Caco-2 (cell line): ENCODE measurements at regions not wholly inside any gene's neighbourhood (a gene's known extent, or its start where the extent isn't known, plus 50 kb on each side); places are given as distances from the start of the nearest gene placed in this dataset.

ENCODE experiments used
- BruUV-seq: library from RNA; stranded (reverse); fragments of 400-500 nt; replicated peaks from 2 replicates; lab custom pipeline; 2021; lab: Mats Ljungman, UMichigan
- CTCF ChIA-PET: fragments of 300-600 bp; sonication (Branson Sonifier 250); formaldehyde crosslinking; loops from one replicate; lab custom pipeline; 2022; ENCODE audit warnings: antibody characterized with exemption; lab: Charles Lee
- POLR2A ChIA-PET: fragments of 300-600 bp; sonication (Branson Sonifier 250); formaldehyde crosslinking; loops from one replicate; lab custom pipeline; 2022; ENCODE audit warnings: antibody characterized with exemption; lab: Charles Lee
- DNase-seq, 2 experiments: peaks; one replicate each; pipeline versions ENCODE4 v3.0.0 to v3.0.0-alpha.2; 2020 to 2022
- H3K27me3 ChIP-seq: replicated peaks from 2 replicates; pipeline ENCODE4 v1.6.0; 2011; ENCODE audit warnings: low read length; ENCODE audit not compliant: control insufficient read depth, insufficient read depth
- H3K36me3 ChIP-seq: 2 replicates; pipeline ENCODE4 v1.5.1; 2011; ENCODE audit warnings: low read length; ENCODE audit not compliant: control insufficient read depth, insufficient read depth
- H3K4me1 ChIP-seq: fragments of 250-450 bp; sonication (Bioruptor Pico); 2 replicates; pipeline ENCODE4 v1.5.1; 2020; ENCODE audit warnings: mild to moderate bottlenecking
- H3K4me3 ChIP-seq: 2 replicates; pipeline ENCODE4 v1.5.1; 2011; ENCODE audit warnings: low read depth, mild to moderate bottlenecking, control low read depth, low read length
- H3K9me3 ChIP-seq: fragments of 250-450 bp; sonication (Bioruptor Pico); 2 replicates; pipeline ENCODE4 v1.5.1; 2020; ENCODE audit warnings: mild to moderate bottlenecking, moderate library complexity
- H3K27ac Mint-ChIP-seq: one replicate; pipeline ENCODE4 v1.8.0; 2022; ENCODE audit warnings: mixed read lengths; ENCODE audit not compliant: unreplicated experiment
- H3K27me3 Mint-ChIP-seq: one replicate; pipeline ENCODE4 v1.8.0; 2022; ENCODE audit warnings: mixed read lengths; ENCODE audit not compliant: insufficient read depth, unreplicated experiment
- H3K36me3 Mint-ChIP-seq: one replicate; pipeline ENCODE4 v1.8.0; 2022; ENCODE audit warnings: mild to moderate bottlenecking, mixed read lengths; ENCODE audit not compliant: insufficient read depth, unreplicated experiment
- H3K4me1 Mint-ChIP-seq: one replicate; pipeline ENCODE4 v1.8.0; 2022; ENCODE audit warnings: low read depth, mixed read lengths; ENCODE audit not compliant: unreplicated experiment
- H3K4me3 Mint-ChIP-seq: one replicate; pipeline ENCODE4 v1.8.0; 2022; ENCODE audit warnings: mild to moderate bottlenecking, moderate library complexity, mixed read lengths; ENCODE audit not compliant: unreplicated experiment
- H3K9me3 Mint-ChIP-seq: one replicate; pipeline ENCODE4 v1.8.0; 2022; ENCODE audit warnings: mixed read lengths; ENCODE audit not compliant: unreplicated experiment
- CTCF ChIP-seq, 2 experiments: fragments of 200-600 bp in 1 of 2; IDR thresholded peaks; 1 replicate in 1 of 2; 2 replicates in 1 of 2; pipeline versions ENCODE4 v1.5.1 to v1.8.0; 2011 to 2022; ENCODE audit warnings: antibody characterized with exemption in 1 of 2, control low read depth in 1 of 2, inconsistent platforms in 1 of 2, low read depth in 1 of 2, low read length in 1 of 2, mild to moderate bottlenecking in 1 of 2, moderate library complexity in 1 of 2; ENCODE audit not compliant: insufficient read depth in 1 of 2, severe bottlenecking in 1 of 2, unreplicated experiment in 1 of 2
- intact Hi-C: fragments of 100-400 bp; cut with micrococcal nuclease; formaldehyde crosslinking; loops from one replicate; pipeline ENCODE4 v1.10.0; 2022; ENCODE audit not compliant: unreplicated experiment

- Mint-ChIP-seq H3K9me3 (peaks cover 1% of the 10 kb centered on the region), H3K27me3 (peaks cover 4% of the 10 kb centered on the region), H3K4me3 (no peak overlapping the region), H3K4me1 (no peaks in the 10 kb centered on the region), H3K27ac (no peak overlapping the region), H3K36me3 (no peaks in the 10 kb centered on the region)
- Histone ChIP-seq H3K36me3 (no peaks in the 10 kb centered on the region), H3K9me3 (peaks cover 4% of the 10 kb centered on the region), H3K4me3 (no peak overlapping the region), H3K4me1 (no peaks in the 10 kb centered on the region), H3K27me3 (no peaks in the 10 kb centered on the region)
- intact Hi-C loops, result no loop called here
- POLR2A ChIA-PET, result no interaction called here
- BruUV-seq, result no TSS peak
- CTCF ChIA-PET, result no interaction called here
- no peak for DNase-seq
- no peak for TF ChIP-seq CTCF (IDR thresholded peaks at IDR 0.05; ENCODE audit: insufficient read depth in 1 of 2, low read depth in 1 of 2, low read length in 1 of 2, severe bottlenecking in 1 of 2, unreplicated experiment in 1 of 2)
Measured at GRCh38 chr6:135655055-135655454, 157.5 kb upstream of the AHI1 start.

- DNase-seq, result no peak
- Histone ChIP-seq H3K4me1 (no peaks in the 10 kb centered on the region), H3K36me3 (no peaks in the 10 kb centered on the region), H3K4me3 (no peak overlapping the region), H3K9me3 (peaks cover 4% of the 10 kb centered on the region), H3K27me3 (no peaks in the 10 kb centered on the region)
- intact Hi-C loops, result no loop called here
- ChIA-PET CTCF (no interaction called here), POLR2A (no interaction called here)
- no peaks in the 10 kb centered on the region for H3K4me1 Mint-ChIP-seq
- no TSS peak for BruUV-seq
- H3K27me3 Mint-ChIP-seq, result peaks cover 4% of the 10 kb centered on the region
- no peak overlapping the region for H3K4me3 Mint-ChIP-seq
- TF ChIP-seq CTCF (IDR thresholded peaks at IDR 0.05; ENCODE audit: insufficient read depth in 1 of 2, low read depth in 1 of 2, low read length in 1 of 2, severe bottlenecking in 1 of 2, unreplicated experiment in 1 of 2), result no peak
- no peaks in the 10 kb centered on the region for H3K9me3 Mint-ChIP-seq
- no peak overlapping the region for H3K27ac Mint-ChIP-seq
- no peaks in the 10 kb centered on the region for H3K36me3 Mint-ChIP-seq
Measured at GRCh38 chr6:135657207-135657606, 159.7 kb upstream of the AHI1 start.

- intact Hi-C loops, result no loop called here
- no peaks in the 10 kb centered on the region for H3K4me1 Mint-ChIP-seq
- no peaks in the 10 kb centered on the region for H3K27me3 ChIP-seq
- H3K9me3 ChIP-seq, result peaks cover 4% of the 10 kb centered on the region
- DNase-seq, result no peak
- ChIA-PET CTCF (no interaction called here), POLR2A (no interaction called here)
- no peaks in the 10 kb centered on the region for H3K9me3 Mint-ChIP-seq
- no peaks in the 10 kb centered on the region for H3K36me3 Mint-ChIP-seq
- no peaks in the 10 kb centered on the region for H3K4me1 ChIP-seq
- H3K27ac Mint-ChIP-seq, result no peak overlapping the region
- no peak overlapping the region for H3K4me3 Mint-ChIP-seq
- H3K4me3 ChIP-seq, result no peak overlapping the region
- peaks cover 4% of the 10 kb centered on the region for H3K27me3 Mint-ChIP-seq
- no TSS peak for BruUV-seq
- no peak for TF ChIP-seq CTCF (IDR thresholded peaks at IDR 0.05; ENCODE audit: insufficient read depth in 1 of 2, low read depth in 1 of 2, low read length in 1 of 2, severe bottlenecking in 1 of 2, unreplicated experiment in 1 of 2)
- H3K36me3 ChIP-seq, result no peaks in the 10 kb centered on the region
Measured at GRCh38 chr6:135658481-135658880, 160.9 kb upstream of the AHI1 start.
